Left ventricle myocardium inferior (tissue), 1 donor: ENCODE measurements at regions not wholly inside any gene's neighbourhood (a gene's known extent, or its start where the extent isn't known, plus 50 kb on each side); places are given as distances from the start of the nearest gene placed in this dataset.

ENCODE experiments used
- DNase-seq: peaks from one replicate; pipeline ENCODE4 v3.0.0-alpha.2; 2020
- H3K27ac ChIP-seq: fragments of 200-600 bp; replicated peaks from 2 replicates; pipeline ENCODE4 v1.8.0; 2021
- H3K27me3 ChIP-seq: fragments of 200-600 bp; 2 replicates; pipeline ENCODE4 v1.8.0; 2021; ENCODE audit warnings: low read depth
- H3K36me3 ChIP-seq: fragments of 200-600 bp; 2 replicates; pipeline ENCODE4 v1.8.0; 2021
- H3K4me1 ChIP-seq: fragments of 200-600 bp; 2 replicates; pipeline ENCODE4 v1.8.0; 2021
- H3K4me3 ChIP-seq: fragments of 200-600 bp; 2 replicates; pipeline ENCODE4 v1.8.0; 2021; ENCODE audit warnings: mild to moderate bottlenecking, moderate library complexity
- H3K9me3 ChIP-seq: fragments of 200-600 bp; replicated peaks from 2 replicates; pipeline ENCODE4 v1.8.0; 2021
- intact Hi-C: fragments of 100-400 bp; cut with micrococcal nuclease; formaldehyde crosslinking; loops from one replicate; pipeline ENCODE4 v1.11.0; 2022
- TF ChIP-seq, protein P1 (sequence below): fragments of 200-600 bp; IDR thresholded peaks from 2 replicates; pipeline ENCODE4 v1.8.0; 2021; ENCODE audit warnings: antibody characterized with exemption, mild to moderate bottlenecking, borderline replicate concordance
- donor health status: DM: no; HTN: yes; CAD: no; lungs with severe emphysema.

- DNase-seq = no peak
- Histone ChIP-seq H3K9me3 (no peaks in the 10 kb centered on the region), H3K27me3 (no peaks in the 10 kb centered on the region), H3K4me1 (no peaks in the 10 kb centered on the region), H3K27ac (no peak overlapping the region), H3K36me3 (no peaks in the 10 kb centered on the region), H3K4me3 (no peak overlapping the region)
- intact Hi-C loops = no loop called here
- TF ChIP-seq, protein P1, sequence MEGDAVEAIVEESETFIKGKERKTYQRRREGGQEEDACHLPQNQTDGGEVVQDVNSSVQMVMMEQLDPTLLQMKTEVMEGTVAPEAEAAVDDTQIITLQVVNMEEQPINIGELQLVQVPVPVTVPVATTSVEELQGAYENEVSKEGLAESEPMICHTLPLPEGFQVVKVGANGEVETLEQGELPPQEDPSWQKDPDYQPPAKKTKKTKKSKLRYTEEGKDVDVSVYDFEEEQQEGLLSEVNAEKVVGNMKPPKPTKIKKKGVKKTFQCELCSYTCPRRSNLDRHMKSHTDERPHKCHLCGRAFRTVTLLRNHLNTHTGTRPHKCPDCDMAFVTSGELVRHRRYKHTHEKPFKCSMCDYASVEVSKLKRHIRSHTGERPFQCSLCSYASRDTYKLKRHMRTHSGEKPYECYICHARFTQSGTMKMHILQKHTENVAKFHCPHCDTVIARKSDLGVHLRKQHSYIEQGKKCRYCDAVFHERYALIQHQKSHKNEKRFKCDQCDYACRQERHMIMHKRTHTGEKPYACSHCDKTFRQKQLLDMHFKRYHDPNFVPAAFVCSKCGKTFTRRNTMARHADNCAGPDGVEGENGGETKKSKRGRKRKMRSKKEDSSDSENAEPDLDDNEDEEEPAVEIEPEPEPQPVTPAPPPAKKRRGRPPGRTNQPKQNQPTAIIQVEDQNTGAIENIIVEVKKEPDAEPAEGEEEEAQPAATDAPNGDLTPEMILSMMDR = no peak
These were observed 458.6 kb upstream of the INTU start for GRCh38 chr4:127174201-127174600.

DNA sequence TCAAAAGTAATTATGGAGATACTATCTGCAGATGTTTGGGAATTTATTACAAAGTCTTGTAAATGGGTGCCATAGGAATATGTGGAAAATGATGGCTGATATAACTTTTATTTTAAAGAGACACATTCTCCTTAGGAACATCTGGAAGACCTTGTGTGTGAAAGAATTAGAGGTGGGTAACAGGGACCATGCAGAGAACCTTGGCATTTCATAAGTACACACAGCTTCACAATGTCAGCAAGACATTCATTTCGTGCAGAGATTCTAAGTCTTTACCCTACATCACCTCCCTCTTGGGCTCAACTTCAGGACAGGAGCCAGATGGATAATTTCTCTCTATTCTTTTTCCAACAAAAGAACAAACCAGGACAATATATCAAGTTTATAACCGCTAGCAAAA, 458.1 kb upstream of the INTU start:
- Histone ChIP-seq H3K4me1 (no peaks in the 10 kb centered on the region), H3K4me3 (no peak overlapping the region), H3K36me3 (no peaks in the 10 kb centered on the region), H3K9me3 (no peaks in the 10 kb centered on the region), H3K27me3 (no peaks in the 10 kb centered on the region), H3K27ac (no peak overlapping the region)
- no peak for DNase-seq
- intact Hi-C loops = no loop called here
- TF ChIP-seq, protein P1 = no peak

DNA sequence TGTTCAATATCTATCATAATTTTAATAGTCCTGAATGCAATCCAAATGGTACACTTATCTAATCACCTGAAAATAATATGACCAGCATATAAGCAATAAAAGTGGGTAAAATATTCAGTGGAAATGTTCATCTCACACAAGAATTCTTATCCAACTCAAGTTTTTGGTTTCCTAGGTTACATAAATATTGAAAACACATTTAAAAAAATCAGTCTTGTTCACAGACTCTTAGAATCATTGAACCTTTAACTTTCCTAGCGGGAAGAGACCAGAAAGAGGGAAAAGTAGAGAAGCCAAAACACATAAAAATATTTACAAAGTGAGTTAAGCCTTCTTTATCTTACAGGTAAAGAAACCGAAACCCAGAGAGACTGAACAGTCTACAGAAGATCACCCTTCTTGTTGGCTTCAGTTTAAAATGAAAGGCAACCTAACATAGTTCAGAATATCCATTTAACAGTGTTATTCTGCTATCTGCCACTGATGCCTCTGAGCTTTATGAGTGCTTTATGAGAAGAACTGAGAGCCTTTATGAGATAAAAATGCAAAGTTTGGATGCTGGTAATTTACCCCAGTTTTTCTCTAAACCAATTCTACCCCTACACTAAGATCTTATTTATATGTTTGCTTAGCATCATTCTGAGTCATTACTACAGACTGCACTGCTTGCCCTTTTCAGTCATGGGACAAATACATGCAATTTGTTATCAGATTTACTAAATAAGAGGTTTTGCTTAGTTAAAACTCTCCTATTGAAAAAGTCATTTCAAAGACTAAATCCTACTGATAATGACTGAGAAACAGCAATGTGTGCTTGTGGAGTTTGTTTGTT, 453.3 kb upstream of the INTU start:
- DNase-seq = no peak
- intact Hi-C loops = no loop called here
- no peaks in the 10 kb centered on the region for H3K9me3 ChIP-seq
- H3K4me3 ChIP-seq = no peak overlapping the region
- H3K36me3 ChIP-seq = no peaks in the 10 kb centered on the region
- H3K4me1 ChIP-seq = no peaks in the 10 kb centered on the region
- no peaks in the 10 kb centered on the region for H3K27me3 ChIP-seq
- TF ChIP-seq, protein P1 = no peak
- no peak overlapping the region for H3K27ac ChIP-seq

- Histone ChIP-seq H3K27me3 (no peaks in the 10 kb centered on the region), H3K27ac (no peak overlapping the region), H3K4me3 (no peak overlapping the region), H3K4me1 (no peaks in the 10 kb centered on the region), H3K36me3 (no peaks in the 10 kb centered on the region), H3K9me3 (peaks cover 6% of the 10 kb centered on the region)
- TF ChIP-seq, protein P1 = no peak
- DNase-seq = no peak
- intact Hi-C loops = no loop called here
These were observed 451.8 kb upstream of the INTU start for GRCh38 chr4:127181001-127181400.

- H3K36me3 ChIP-seq = no peaks in the 10 kb centered on the region
- H3K4me3 ChIP-seq = no peak overlapping the region
- TF ChIP-seq, protein P1 = no peak
- peaks cover 16% of the 10 kb centered on the region for H3K9me3 ChIP-seq
- DNase-seq = no peak
- intact Hi-C loops = no loop called here
- no peaks in the 10 kb centered on the region for H3K4me1 ChIP-seq
- no peak overlapping the region for H3K27ac ChIP-seq
- no peaks in the 10 kb centered on the region for H3K27me3 ChIP-seq
These were observed 450.1 kb upstream of the INTU start for GRCh38 chr4:127182687-127183086.
